ENCODE measurements at regions not wholly inside any gene's neighbourhood (a gene's known extent, or its start where the extent isn't known, plus 50 kb on each side); places are given as distances from the start of the nearest gene placed in this dataset.

DNA sequence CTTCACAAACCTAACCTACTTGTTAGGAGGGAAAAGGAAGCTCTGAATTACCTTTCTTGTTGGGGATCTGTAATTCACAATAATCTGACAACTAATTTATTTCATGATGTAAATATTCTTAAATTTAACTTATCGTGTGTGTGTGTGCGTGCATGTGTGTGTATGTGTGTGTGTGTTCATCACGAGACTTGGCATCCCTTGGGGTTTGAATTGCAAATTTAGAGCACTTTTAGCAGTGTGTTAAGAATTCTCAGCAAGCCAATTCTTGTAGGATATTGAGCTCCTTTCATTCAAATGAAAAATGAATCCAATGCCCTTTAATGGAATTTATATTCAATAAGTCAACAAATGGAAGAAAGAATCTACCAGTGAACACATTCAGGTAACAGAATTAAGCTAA lies 85.9 kb upstream of the C3orf80 start:
- Histone ChIP-seq H2BK15ac (ENCODE audit: low read depth, low read length) (no peak overlapping the region), H3K23me2 (ENCODE audit: insufficient read length, low read depth, low read length, poor library complexity, severe bottlenecking) (no peaks in the 10 kb centered on the region), H3K18ac (ENCODE audit: insufficient read length, low read depth, low read length) (no peak overlapping the region), H2BK5ac (ENCODE audit: insufficient read length, low read length) (no peak overlapping the region), H2AFZ (ENCODE audit: low read length) (no peak overlapping the region), H3T11ph (ENCODE audit: low read length) (no peak overlapping the region), H3K9me3 (ENCODE audit: control insufficient read depth, low read depth, low read length) (no peaks in the 10 kb centered on the region), H3K27me3 (ENCODE audit: insufficient read depth, low read length) (no peaks in the 10 kb centered on the region), H2AK5ac (ENCODE audit: insufficient read length, low read length) (no peak overlapping the region), H3K9ac (ENCODE audit: extremely low read depth, insufficient read length, low read length) (no peak overlapping the region), H2BK120ac (ENCODE audit: low read depth, low read length, poor library complexity, severe bottlenecking) (no peak overlapping the region), H3K27ac (ENCODE audit: insufficient read length, low read depth, low read length) (no peak overlapping the region), H3K79me2 (ENCODE audit: insufficient read depth, low read length) (no peaks in the 10 kb centered on the region), H3K4ac (ENCODE audit: low read depth, low read length) (no peak overlapping the region), H2BK12ac (ENCODE audit: insufficient read length, low read depth, low read length) (no peak overlapping the region), H3K79me1 (ENCODE audit: insufficient read depth, low read depth, low read length, poor library complexity, severe bottlenecking) (no peaks in the 10 kb centered on the region), H3K14ac (ENCODE audit: insufficient read depth, low read length) (no peak overlapping the region), H3K23ac (ENCODE audit: insufficient read length, low read depth, low read length) (no peak overlapping the region), H4K20me1 (ENCODE audit: control insufficient read depth, insufficient read depth, insufficient read length) (no peaks in the 10 kb centered on the region), H4K5ac (ENCODE audit: insufficient read length, low read depth, low read length) (no peak overlapping the region), H3K56ac (ENCODE audit: insufficient read length, low read depth, low read length) (no peak overlapping the region), H4K91ac (ENCODE audit: insufficient read length, low read depth, low read length) (no peak overlapping the region), H3K4me1 (ENCODE audit: insufficient read depth, low read length) (no peaks in the 10 kb centered on the region), H4K8ac (replicated peaks; ENCODE audit: insufficient read length, low read depth, low read length) (no peak overlapping the region), H2BK20ac (ENCODE audit: low read depth, low read length, poor library complexity, severe bottlenecking) (no peak overlapping the region), H3K4me2 (ENCODE audit: insufficient read depth, insufficient read length, low read length) (no peak overlapping the region)
- no CpG with 5 or more reads among the region's 3 CpGs for WGBS (ENCODE audit: extremely low coverage, insufficient read length, low lambda C conversion rate)
- no peak for DNase-seq
- peaks cover 1 to 2% of the 10 kb centered on the region in 2 experiments for H3K4me1 Mint-ChIP-seq
- TF ChIP-seq, protein P1, sequence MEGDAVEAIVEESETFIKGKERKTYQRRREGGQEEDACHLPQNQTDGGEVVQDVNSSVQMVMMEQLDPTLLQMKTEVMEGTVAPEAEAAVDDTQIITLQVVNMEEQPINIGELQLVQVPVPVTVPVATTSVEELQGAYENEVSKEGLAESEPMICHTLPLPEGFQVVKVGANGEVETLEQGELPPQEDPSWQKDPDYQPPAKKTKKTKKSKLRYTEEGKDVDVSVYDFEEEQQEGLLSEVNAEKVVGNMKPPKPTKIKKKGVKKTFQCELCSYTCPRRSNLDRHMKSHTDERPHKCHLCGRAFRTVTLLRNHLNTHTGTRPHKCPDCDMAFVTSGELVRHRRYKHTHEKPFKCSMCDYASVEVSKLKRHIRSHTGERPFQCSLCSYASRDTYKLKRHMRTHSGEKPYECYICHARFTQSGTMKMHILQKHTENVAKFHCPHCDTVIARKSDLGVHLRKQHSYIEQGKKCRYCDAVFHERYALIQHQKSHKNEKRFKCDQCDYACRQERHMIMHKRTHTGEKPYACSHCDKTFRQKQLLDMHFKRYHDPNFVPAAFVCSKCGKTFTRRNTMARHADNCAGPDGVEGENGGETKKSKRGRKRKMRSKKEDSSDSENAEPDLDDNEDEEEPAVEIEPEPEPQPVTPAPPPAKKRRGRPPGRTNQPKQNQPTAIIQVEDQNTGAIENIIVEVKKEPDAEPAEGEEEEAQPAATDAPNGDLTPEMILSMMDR (conservative IDR thresholded peaks at IDR 0.05) = no peak
- no peaks in the 10 kb centered on the region for H3K27me3 Mint-ChIP-seq (ENCODE audit: low read depth)
- H3K27ac Mint-ChIP-seq = no peak overlapping the region
- peaks cover 0 to 12% (median 0%) of the 10 kb centered on the region in 3 experiments; a peak in 4 of 7 replicates for H3K36me3 Mint-ChIP-seq (ENCODE audit: insufficient read depth in 1 of 3, low read depth in 3 of 3)
- peaks cover 10 to 13% of the 10 kb centered on the region in 2 experiments for H3K9me3 Mint-ChIP-seq
- no peak overlapping the region for H3K4me3 Mint-ChIP-seq
